Colon (tissue), 2 donors: ENCODE measurements at regions not wholly inside any gene's neighbourhood (a gene's known extent, or its start where the extent isn't known, plus 50 kb on each side); places are given as distances from the start of the nearest gene placed in this dataset.

Experiments used
- FAIRE-seq: peaks from 2 replicates; lab custom pipeline; 2012; peaks lifted over from hg19 to GRCh38; lab: Jason Lieb, UNC
- donor health status: control.
- donor health status: control.

- FAIRE-seq, result no peak
These were observed 54.1 kb upstream of the WDR17 start for GRCh38 chr4:176011529-176011928.

GRCh38 chr4:176013476-176014247 lies 52.0 kb upstream of the WDR17 start:
- no peak for FAIRE-seq

GRCh38 chr4:176014583-176015108 lies 51.0 kb upstream of the WDR17 start:
- no peak for FAIRE-seq
